WI38 (cell line): ENCODE measurements at regions not wholly inside any gene's neighbourhood (a gene's known extent, or its start where the extent isn't known, plus 50 kb on each side); places are given as distances from the start of the nearest gene placed in this dataset.

ENCODE experiments used
- H3K4me3 ChIP-seq: 2 replicates; pipeline ENCODE4 v1.5.1; 2011; ENCODE audit warnings: low read depth, mild to moderate bottlenecking, control low read depth, low read length
- CTCF ChIP-seq: IDR thresholded peaks from 2 replicates; pipeline ENCODE4 v1.5.1; 2012; ENCODE audit warnings: low read depth, mild to moderate bottlenecking, control low read depth, low read length

DNA sequence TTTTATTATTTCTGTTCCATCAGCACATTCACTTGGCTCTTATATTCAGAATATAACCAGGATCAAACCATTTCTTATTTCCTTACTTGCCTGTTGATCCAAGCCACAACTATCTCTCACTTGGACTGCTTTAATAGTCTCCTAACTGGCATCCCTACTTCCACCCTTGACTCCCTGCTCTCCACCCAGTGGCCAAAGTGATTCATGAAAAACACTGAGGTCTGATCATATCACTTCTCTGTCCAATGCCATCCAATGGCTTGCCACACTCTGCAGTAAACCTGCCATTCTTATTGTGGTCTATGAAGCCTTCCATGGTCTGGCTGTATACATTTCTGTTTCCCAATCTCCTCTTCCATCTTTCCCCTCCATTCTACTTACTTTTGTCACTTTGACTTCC is 576.1 kb downstream of the PDCD6IP start:
- H3K4me3 ChIP-seq = no peak overlapping the region
- no peak for TF ChIP-seq CTCF

- no peak overlapping the region for H3K4me3 ChIP-seq
Observed at GRCh38 chr3:34376691-34377090, 578.3 kb downstream of the PDCD6IP start.

GRCh38 chr3:34377961-34378360 is 579.5 kb downstream of the PDCD6IP start:
- no peak for TF ChIP-seq CTCF

More at GRCh38 chr3:34376691-34377090, 578.3 kb downstream of the PDCD6IP start:
- no peak for TF ChIP-seq CTCF

DNA sequence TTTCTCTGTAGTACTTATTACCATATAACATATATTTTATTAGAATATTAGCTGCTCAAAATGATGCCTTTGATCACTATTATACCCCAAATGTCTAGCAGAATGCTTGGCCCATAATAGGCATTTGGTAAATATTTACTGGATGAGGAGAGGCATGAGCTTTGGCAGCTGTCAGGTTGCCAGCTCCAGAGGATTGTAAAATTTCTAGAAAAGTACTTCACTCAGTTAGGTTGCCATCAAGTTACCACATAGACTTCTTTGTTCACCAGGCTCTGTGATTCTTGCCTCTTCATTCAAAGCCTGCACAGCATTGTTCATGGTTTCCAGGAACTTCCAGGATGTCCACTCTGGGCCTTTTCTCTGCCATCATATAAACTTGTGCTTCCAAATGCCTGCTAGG is 582.8 kb downstream of the PDCD6IP start:
- no peak for TF ChIP-seq CTCF
- H3K4me3 ChIP-seq = no peak overlapping the region

More at GRCh38 chr3:34377961-34378360, 579.5 kb downstream of the PDCD6IP start:
- no peak overlapping the region for H3K4me3 ChIP-seq

- no peak overlapping the region for H3K4me3 ChIP-seq
- no peak for TF ChIP-seq CTCF
Observed at GRCh38 chr3:34382859-34383258, 584.4 kb downstream of the PDCD6IP start.

- TF ChIP-seq CTCF = no peak
- H3K4me3 ChIP-seq = no peak overlapping the region
Observed at GRCh38 chr3:34386309-34386708, 587.9 kb downstream of the PDCD6IP start.

DNA sequence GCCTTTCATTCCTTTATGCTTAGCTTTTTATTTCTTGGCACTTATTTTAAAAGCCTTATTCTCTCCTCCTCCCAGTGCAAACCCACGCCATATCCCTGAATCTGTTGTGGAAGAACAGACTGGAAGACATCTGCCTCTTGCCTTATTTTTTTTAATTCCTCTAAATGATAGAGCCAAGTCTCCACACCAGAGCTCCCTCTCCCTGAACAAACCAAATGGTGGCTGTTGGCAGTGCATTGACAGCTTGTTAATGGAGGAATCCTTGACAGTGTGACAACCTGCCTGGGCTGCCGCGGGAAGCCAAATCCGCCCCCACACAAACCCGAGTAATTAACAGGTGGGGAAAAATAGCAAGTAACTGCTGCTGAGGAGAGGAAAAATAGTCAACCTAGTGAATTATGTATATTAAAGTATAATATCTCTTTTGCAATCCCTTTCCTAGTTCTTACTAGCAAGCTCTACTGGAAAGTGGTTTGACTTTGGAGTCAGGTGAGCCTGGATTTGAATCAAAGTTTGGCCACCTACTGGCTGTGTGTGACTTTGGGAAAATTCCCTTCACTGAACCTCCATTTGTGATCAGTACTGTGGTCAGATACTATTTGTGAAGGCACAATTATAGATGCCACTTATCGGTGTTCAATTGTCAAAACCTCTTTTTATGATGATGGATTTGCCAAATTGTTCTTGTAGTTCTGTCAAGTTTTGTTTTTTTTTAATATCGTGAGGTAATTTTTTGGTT is 589.6 kb downstream of the PDCD6IP start:
- H3K4me3 ChIP-seq = no peak overlapping the region

More for the DNA sequence above, 589.6 kb downstream of the PDCD6IP start:
- no peak for TF ChIP-seq CTCF
